NCI-H1436 (cell line): ENCODE measurements at regions not wholly inside any gene's neighbourhood (a gene's known extent, or its start where the extent isn't known, plus 50 kb on each side); places are given as distances from the start of the nearest gene placed in this dataset.

Experiments
- DNase-seq: peaks from one replicate; lab custom pipeline; 2025; lab: John Stamatoyannopoulos, UW

DNA sequence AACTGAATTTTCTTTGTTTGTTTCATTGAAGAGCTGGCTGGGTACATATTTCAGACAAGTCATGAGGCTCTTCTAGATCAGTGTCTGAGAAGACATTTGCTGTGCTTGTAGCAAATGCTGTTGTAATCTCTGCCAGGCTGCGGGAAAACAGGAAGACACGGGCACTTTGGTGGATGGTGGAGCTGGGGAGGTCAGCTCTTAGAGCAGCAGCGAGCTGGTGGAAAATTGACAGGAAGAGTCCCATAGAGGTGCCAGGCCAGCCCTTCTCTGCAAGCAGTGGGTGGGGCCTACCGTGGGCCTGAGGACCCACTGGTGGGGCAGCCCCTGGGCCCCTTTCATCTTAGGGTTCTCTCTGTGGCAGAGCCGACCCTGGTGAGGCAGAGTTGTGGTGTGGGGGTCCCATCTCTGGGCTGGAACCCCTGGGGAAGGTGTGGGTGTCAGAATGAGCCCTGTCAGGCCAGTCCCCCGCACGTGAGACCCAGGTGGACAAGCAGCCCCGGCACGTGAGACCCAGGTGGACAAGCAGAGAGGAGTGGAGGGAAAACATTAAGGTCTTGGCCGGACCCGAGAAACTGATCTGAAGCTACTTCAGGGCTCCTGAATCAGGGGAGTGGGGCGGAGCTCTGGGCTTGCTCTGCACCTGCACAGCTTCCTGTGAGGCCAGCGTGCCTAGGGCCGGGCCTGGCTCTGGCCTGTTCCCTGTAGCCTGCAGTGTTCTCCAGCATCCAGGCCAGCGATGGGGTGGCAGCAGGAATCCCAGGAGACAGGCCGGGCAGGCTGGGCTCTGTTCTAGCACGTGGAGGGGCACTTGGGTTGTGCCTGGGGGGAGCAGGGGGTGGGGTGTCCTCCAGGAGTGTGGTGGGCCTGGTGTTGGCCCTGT, 273.5 kb upstream of the HDAC4 start:
- DNase-seq: no peak

DNA sequence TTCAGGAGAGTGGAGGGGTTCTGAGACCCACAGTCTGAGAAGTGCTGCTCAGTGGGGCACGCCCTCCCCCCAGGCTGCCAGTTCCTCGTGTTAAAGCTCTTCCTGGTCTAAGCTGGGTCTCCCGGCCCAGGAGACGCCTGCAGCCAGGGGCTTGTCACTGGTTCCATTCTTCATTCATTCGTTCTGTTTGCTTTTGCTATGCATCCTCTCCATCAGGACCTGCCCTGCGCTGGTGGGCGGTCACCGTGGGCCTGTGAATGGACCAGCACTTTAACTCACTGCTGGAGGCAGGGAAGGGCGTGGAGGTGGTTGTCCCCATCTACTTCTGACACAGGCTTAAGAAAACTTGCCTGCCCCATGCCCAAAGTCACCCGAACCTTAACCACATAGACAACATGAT, 272.8 kb upstream of the HDAC4 start:
- no peak for DNase-seq

DNA sequence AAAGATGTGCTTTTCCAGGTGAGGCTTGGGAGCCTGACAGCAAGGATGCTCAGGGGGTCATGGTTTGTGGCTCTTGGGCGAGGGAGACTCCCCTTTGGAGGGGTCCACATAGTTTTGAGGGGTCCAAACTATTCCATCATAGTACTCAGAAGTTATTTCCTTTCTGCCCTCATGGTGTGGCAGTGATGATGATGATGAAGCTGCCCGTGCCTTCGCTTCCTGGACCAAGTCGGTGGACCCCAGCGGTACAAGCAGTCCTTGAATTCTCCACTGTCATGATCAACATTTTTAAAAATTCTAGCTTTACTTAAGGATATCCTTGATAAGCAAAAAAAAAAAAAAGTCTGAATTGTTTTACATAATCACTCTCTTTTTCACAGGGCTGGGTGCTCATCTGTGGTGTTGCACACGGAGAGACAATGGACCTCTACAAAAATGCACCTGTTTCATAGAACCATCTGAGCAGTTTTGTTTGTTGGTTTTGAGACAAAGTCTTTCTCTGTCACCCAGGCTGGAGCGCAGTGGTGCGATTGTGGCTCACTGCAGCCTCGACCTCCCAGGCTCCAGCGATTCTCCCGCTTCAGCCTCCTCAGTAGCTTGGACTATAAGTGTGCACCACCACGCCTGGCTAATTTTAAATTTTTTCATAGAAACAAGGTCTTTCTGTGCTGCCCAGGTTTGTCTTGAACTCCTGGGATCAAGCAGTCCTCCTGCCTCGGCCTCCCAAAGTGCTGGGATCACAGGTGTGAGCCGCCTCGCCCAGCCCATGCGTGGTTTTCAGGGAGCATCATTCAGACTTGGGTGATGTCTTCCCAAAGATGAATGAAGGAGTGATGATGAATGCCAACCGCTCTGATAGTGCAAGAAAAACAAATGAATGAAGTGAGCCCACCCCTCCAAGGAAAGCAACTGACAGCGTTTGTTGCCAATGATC, 271.4 kb upstream of the HDAC4 start:
- no peak for DNase-seq

DNA sequence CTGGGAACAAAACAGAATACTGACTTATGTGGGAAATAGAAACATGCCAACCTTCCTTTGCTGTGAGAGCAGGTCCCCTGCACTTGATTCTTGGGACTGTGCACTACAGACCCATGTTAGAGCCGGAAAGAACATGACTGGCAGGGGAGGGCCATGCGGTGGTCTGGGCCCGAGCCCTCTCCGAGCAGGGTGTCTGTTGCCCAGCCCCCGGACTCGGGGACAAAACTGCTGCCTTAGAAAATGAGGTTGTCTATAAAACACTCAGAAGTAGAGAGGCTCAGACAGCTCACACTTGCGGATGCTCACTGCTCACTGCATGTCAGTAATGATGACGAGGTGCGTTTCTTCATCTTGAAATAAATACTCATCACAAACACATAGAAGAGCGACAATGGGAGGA, 270.7 kb upstream of the HDAC4 start:
- no peak for DNase-seq

DNA sequence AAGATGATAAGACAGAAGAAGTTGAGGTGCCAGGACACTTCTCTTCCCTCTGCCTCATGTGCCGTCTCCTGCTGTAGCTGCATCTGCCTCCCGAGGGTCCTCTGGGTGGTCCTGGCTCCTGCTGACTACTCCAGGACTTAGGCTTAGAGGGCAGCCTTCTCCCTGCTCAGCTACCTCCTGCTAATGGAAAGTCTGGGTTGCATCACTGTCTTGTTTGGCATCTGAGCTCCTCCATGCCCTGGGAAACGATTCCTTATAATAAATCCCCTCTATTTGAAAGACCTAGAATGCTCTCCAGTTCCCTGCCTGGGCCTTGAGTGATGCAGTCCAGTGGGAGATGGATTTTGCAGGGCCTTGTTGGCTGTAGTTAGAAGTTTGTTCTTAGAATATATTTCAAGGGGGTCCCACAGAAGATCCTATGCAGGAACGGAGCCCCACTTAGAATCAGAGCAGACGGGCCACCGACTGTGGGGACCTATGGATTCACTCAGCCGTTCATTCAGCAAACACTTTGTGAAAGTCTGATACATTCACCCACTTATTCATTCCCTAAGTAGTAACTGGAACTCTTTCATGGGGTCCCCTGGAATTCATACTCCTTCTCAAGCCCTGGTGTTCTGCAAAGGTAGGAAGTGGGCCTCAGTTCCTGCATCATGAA, 269.8 kb upstream of the HDAC4 start:
- no peak for DNase-seq

- no peak for DNase-seq
Measured at GRCh38 chr2:239669899-239670460, 269.2 kb upstream of the HDAC4 start.

DNA sequence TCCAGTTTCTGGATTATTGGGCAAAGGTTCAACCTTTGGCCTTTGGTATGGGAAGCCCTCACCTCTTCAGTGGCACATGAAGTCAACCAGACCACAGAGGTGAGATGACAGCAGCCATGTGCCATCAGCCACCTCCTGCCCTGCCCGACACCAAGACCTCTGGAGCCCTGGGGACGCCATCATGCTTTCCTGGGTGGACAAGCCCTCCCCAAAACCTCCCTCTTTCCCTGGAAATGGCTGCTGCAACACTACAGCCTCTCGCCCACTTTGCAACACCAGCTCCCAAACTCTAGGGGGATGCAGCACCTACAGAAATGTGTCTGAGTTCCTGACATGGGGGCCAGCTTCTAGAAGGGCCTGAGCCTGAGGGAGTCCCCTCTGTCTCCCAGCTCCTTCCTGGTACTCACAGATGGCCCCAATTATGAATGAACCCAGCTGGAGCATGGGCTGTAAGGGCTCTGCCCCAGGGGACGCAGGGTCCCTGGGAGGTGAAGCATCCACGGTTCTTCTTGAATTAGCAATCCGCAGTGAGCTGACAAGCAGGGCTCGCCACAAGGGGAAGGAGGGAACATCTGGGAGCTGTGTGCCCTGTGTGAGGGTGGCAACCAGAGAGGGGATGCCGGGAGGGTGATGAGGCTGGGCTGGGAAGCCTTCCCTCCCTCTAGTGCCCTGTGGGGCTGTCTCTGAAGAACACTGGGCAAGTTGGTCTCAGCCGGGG, 268.5 kb upstream of the HDAC4 start:
- DNase-seq: no peak

- no peak for DNase-seq
Measured at GRCh38 chr2:239668651-239669050, 267.8 kb upstream of the HDAC4 start.

- DNase-seq: no peak
Measured at GRCh38 chr2:239668042-239668441, 267.2 kb upstream of the HDAC4 start.

DNA sequence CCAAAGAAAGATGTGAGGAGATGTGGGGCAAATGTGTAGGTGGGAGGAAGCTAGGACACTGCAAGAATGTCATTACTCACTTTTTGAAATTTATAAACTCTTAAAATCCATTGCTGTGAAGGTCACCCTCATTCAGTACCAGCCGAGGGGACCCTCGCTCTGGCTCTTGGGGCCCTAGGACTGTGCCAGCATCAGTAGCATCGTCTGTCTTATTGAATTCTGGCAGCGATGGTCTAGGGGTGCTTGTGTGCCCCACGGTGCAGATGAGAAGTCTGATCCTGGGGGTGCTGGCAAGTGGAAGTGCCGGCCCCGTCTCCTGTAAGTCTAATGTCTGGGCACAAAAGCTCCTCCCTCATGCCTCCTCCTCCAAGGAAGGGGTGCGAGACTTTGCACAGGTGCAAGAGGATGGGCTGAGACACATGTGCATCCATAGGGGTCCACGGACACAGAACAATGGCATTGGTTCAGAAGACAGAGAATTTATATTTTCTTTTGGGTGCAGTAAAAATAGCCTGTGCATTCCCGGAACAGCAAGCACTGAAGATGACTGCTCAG, 266.7 kb upstream of the HDAC4 start:
- no peak for DNase-seq

- no peak for DNase-seq
Measured at GRCh38 chr2:239666855-239667376, 266.1 kb upstream of the HDAC4 start.

- no peak for DNase-seq
Measured at GRCh38 chr2:239666053-239666854, 265.4 kb upstream of the HDAC4 start.

- DNase-seq: no peak
Measured at GRCh38 chr2:239664216-239664810, 263.5 kb upstream of the HDAC4 start.

GRCh38 chr2:239663364-239663924, 262.6 kb upstream of the HDAC4 start:
- no peak for DNase-seq

DNA sequence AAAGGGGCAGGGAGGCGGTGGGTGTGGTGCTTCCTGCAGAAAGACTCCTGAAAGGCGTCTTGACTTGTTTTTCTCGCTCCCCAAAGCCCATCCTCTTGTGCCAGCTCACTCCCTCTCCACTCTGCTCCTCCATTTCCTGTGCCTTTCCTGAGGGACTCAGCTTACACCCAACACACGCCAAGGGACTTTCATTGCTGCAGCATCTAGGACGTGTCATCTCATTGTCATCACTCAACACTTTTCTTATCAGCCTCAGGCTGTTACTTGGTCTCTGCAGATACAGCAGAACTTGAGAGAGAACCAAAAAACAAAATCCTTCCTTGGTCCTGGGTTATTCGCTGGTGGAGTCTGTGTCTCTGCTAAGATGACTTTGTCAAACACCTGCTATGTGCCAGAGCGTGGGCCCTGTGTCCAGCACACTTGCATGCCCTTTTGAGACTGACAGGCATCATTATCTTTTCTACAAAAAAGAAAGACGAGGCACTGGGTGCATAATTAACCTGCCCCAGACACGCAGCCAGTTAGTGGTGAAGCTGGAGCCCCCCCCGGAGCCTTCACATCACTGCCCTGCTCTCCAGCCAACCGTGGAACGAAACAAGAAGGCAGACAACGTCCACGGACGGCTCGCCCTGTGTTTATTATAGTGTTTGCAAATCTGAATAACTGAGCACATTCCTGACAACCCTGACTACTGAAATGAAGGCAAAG, 261.7 kb upstream of the HDAC4 start:
- no peak for DNase-seq

DNA sequence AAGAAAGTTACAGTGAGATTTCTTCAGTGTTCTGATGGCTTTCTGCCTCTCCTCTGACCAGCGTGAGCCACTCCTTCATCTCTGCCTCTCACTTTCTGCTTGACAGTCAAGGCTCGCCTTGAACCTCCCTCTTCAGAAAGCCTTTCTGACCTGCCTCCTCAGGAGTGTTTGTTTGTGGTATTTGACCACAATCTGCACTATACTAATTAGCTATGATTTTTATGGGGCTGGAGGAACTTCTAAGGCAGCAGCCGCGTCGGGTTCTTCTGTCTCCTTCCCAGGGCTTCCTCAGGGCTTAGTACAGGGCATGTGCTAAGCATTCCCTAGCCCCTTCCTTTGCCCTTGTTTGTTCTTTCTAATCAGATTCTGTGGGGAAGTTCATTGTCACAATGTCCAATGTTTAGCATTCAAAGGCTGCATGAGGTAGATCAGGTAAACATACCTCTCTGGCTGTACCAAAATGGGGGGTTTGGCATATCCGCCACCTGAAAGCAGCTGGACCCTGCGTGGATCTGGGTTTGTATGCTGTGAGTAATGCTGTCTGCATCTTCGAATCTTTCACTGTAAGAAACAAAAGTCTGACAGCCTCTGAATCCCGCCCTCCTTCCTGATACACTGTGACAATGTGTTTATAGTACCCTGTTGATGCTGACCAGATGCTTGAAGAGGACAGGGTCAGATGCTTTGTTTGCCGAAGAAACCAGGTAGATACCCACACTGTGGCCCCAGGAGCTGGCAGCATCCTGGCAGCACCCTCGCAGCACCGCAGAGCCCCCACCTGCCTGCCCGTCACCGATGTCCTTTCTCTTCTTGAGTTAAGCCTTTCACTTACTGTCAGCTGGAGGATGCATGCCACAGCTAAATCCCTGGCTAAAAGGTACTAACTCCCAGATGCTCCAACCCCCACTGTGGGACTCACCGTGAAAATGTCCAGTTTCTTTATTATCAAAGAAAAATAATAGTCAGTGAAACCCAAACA, 260.8 kb upstream of the HDAC4 start:
- no peak for DNase-seq
